Loucy (cell line): ENCODE measurements at regions not wholly inside any gene's neighbourhood (a gene's known extent, or its start where the extent isn't known, plus 50 kb on each side); places are given as distances from the start of the nearest gene placed in this dataset.

Experiments used
- H2AFZ ChIP-seq: fragments of 200-600 bp; sonication (generic); 2 replicates; pipeline ENCODE4 v1.6.0; 2016; ENCODE audit warnings: antibody characterized with exemption, mild to moderate bottlenecking, low read length, moderate library complexity
- H3F3A ChIP-seq: fragments of 200-600 bp; 2 replicates; pipeline ENCODE4 v1.6.0; 2016; ENCODE audit warnings: antibody characterized with exemption, low read depth, mild to moderate bottlenecking
- H3K27me3 ChIP-seq: fragments of 200-600 bp; sonication (generic); 2 replicates; pipeline ENCODE4 v1.6.1; 2014; ENCODE audit warnings: low read length, mild to moderate bottlenecking; ENCODE audit not compliant: insufficient read depth, poor library complexity, severe bottlenecking
- H3K36me3 ChIP-seq: fragments of 200-600 bp; sonication (generic); 2 replicates; pipeline ENCODE4 v1.6.1; 2016; ENCODE audit warnings: low read length; ENCODE audit not compliant: insufficient read depth
- H3K4me1 ChIP-seq: fragments of 200-600 bp; sonication (generic); 2 replicates; pipeline ENCODE4 v1.5.1; 2014; ENCODE audit warnings: low read length, mild to moderate bottlenecking; ENCODE audit not compliant: insufficient read depth, poor library complexity, severe bottlenecking
- H3K4me2 ChIP-seq: fragments of 200-600 bp; sonication (generic); 2 replicates; pipeline ENCODE4 v1.6.0; 2014; ENCODE audit warnings: antibody characterized with exemption, low read length, low read depth, mild to moderate bottlenecking; ENCODE audit not compliant: poor library complexity, severe bottlenecking
- H3K4me3 ChIP-seq: fragments of 200-600 bp; sonication (generic); 2 replicates; pipeline ENCODE4 v1.5.1; 2014; ENCODE audit warnings: low read length, mild to moderate bottlenecking, mixed read lengths; ENCODE audit not compliant: poor library complexity, severe bottlenecking
- H3K79me2 ChIP-seq: fragments of 200-600 bp; sonication (generic); 2 replicates; pipeline ENCODE4 v1.6.1; 2014; ENCODE audit warnings: low read length; ENCODE audit not compliant: insufficient read depth
- H3K9ac ChIP-seq: fragments of 200-600 bp; sonication (generic); 2 replicates; pipeline ENCODE4 v1.6.0; 2014; ENCODE audit warnings: mild to moderate bottlenecking, low read depth, low read length, moderate library complexity; ENCODE audit not compliant: poor library complexity, severe bottlenecking
- H3K9me2 ChIP-seq: fragments of 200-600 bp; sonication (generic); replicated peaks from 2 replicates; pipeline ENCODE4 v1.6.1; 2016; ENCODE audit warnings: low read depth, low read length, mixed read lengths
- H3K9me3 ChIP-seq: fragments of 200-600 bp; sonication (generic); 2 replicates; pipeline ENCODE4 v1.6.1; 2014; ENCODE audit warnings: mild to moderate bottlenecking, antibody characterized with exemption, low read length, low read depth; ENCODE audit not compliant: insufficient read depth
- H4K20me1 ChIP-seq: fragments of 200-600 bp; sonication (generic); 2 replicates; pipeline ENCODE4 v1.6.0; 2014; ENCODE audit warnings: antibody characterized with exemption, low read length, mild to moderate bottlenecking; ENCODE audit not compliant: insufficient read depth, poor library complexity, severe bottlenecking
- EZH2phosphoT487 ChIP-seq: fragments of 200-600 bp; IDR thresholded peaks from 2 replicates; pipeline ENCODE4 v1.6.1; 2018; ENCODE audit warnings: antibody characterized with exemption, mild to moderate bottlenecking, moderate library complexity, borderline replicate concordance
- TF ChIP-seq, protein P1 (sequence below): fragments of 200-600 bp; sonication (generic); conservative IDR thresholded peaks from 2 replicates; pipeline ENCODE4 v1.5.1; 2014; ENCODE audit warnings: mild to moderate bottlenecking, antibody characterized with exemption, low read length

DNA sequence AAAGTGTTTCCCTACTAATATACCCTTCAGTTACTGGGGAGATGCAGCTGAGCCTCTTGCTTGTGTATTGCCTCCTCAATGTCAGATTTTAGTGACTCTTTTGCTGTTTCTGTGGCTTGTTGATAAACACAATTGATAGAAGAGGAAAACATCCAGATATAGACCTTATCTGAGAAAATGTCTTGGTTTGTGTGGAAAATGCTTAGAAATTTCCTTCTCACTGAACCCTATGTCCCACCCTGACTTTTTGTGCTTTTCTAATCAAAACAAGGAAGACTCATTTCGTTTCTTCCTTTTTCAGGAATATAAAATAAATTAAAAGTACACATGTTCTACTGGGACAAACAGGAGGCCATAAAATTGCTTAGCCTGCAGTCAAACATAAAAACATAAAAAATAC lies 257.5 kb downstream of the PHF14 start:
- no peaks in the 10 kb centered on the region for H3F3A ChIP-seq

DNA sequence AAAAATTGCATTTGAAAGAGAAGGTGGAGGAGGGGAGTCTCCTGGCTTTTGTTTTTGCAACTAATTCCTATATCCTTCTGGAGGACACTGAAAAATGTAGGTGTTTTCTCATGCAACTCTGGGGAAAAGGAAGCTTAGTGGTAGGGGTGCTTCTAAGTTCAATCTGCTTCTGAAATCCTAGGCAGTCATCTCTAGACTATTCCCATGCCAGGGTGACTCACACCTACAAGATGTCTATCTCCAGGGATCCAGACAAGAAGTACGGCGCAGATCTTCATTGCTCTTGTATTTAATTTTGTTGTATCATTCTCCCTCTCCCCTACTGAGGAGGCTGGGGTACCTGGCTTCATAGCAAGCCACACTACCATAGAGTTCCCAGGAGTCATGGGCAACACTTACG lies 258.8 kb downstream of the PHF14 start:
- Histone ChIP-seq H3K36me3 (no peaks in the 10 kb centered on the region), H2AFZ (no peak overlapping the region), H3K4me2 (no peak overlapping the region), H4K20me1 (no peaks in the 10 kb centered on the region), H3K9me3 (no peaks in the 10 kb centered on the region), H3K9ac (no peak overlapping the region), H3K79me2 (no peaks in the 10 kb centered on the region), H3K4me1 (peaks cover 29% of the 10 kb centered on the region), H3F3A (no peaks in the 10 kb centered on the region), H3K9me2 (no peaks in the 10 kb centered on the region), H3K4me3 (no peak overlapping the region), H3K27me3 (no peaks in the 10 kb centered on the region)
- TF ChIP-seq EZH2phosphoT487 = no peak
- TF ChIP-seq, protein P1, sequence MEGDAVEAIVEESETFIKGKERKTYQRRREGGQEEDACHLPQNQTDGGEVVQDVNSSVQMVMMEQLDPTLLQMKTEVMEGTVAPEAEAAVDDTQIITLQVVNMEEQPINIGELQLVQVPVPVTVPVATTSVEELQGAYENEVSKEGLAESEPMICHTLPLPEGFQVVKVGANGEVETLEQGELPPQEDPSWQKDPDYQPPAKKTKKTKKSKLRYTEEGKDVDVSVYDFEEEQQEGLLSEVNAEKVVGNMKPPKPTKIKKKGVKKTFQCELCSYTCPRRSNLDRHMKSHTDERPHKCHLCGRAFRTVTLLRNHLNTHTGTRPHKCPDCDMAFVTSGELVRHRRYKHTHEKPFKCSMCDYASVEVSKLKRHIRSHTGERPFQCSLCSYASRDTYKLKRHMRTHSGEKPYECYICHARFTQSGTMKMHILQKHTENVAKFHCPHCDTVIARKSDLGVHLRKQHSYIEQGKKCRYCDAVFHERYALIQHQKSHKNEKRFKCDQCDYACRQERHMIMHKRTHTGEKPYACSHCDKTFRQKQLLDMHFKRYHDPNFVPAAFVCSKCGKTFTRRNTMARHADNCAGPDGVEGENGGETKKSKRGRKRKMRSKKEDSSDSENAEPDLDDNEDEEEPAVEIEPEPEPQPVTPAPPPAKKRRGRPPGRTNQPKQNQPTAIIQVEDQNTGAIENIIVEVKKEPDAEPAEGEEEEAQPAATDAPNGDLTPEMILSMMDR = no peak

More for the DNA sequence above, 257.5 kb downstream of the PHF14 start:
- no peaks in the 10 kb centered on the region for H3K79me2 ChIP-seq
- H4K20me1 ChIP-seq = no peaks in the 10 kb centered on the region
- H3K4me2 ChIP-seq = no peak overlapping the region
- peak overlapping the region; percentile 21; the same call in 1 of the 2 replicates for H2AFZ ChIP-seq
- no peak overlapping the region for H3K4me3 ChIP-seq
- no peak overlapping the region for H3K9ac ChIP-seq
- H3K9me3 ChIP-seq = no peaks in the 10 kb centered on the region
- TF ChIP-seq EZH2phosphoT487 = no peak
- TF ChIP-seq, protein P1 = no peak
- H3K36me3 ChIP-seq = no peaks in the 10 kb centered on the region
- peaks cover 36% of the 10 kb centered on the region for H3K4me1 ChIP-seq
- no peaks in the 10 kb centered on the region for H3K27me3 ChIP-seq
- H3K9me2 ChIP-seq = no peaks in the 10 kb centered on the region

DNA sequence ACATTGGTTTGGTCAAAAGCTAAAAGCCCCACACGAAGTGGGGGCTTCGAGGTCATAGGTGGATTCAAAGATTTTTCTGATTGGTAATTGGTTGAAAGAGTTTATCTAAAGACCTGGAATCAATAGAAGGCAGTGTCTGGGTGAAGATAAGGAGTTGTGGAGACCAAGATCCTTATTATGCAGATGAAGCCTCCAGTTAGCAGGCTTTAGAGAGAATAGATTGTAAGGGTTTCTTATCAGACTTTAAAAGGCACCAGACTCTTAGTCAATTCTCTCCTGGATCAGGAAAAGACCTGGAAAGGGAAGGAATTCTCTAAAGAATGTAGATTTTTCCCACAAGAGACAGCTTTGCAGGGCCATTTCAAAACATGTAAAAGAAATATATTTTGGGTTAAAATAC lies 260.2 kb downstream of the PHF14 start:
- no peaks in the 10 kb centered on the region for H3F3A ChIP-seq
- H3K4me1 ChIP-seq = peaks cover 18% of the 10 kb centered on the region
- H3K9me2 ChIP-seq = no peaks in the 10 kb centered on the region
- H3K79me2 ChIP-seq = no peaks in the 10 kb centered on the region
- no peaks in the 10 kb centered on the region for H3K27me3 ChIP-seq
- H3K9me3 ChIP-seq = no peaks in the 10 kb centered on the region
- no peak overlapping the region for H3K4me3 ChIP-seq
- no peak for TF ChIP-seq EZH2phosphoT487
- TF ChIP-seq, protein P1 = no peak
- no peak overlapping the region for H3K4me2 ChIP-seq
- no peak overlapping the region for H3K9ac ChIP-seq
- no peak overlapping the region for H2AFZ ChIP-seq
- H3K36me3 ChIP-seq = no peaks in the 10 kb centered on the region
- no peaks in the 10 kb centered on the region for H4K20me1 ChIP-seq
